Endothelial cell of hepatic sinusoid (primary cell): ENCODE measurements at regions not wholly inside any gene's neighbourhood (a gene's known extent, or its start where the extent isn't known, plus 50 kb on each side); places are given as distances from the start of the nearest gene placed in this dataset.

Experiments used
- in situ Hi-C: cut with HindIII; loops from 2 replicates; pipeline ENCODE4 v1.10.0; 2017; ENCODE audit warnings: low sequenced_read_pairs

- in situ Hi-C loops, result loop anchor here (5.0 kb wide), 1 partner anchor 142 kb away; no protein-coding TSS in a partner anchor
Observed at GRCh38 chr10:28250782-28251181, 52.1 kb downstream of the MPP7 start.

GRCh38 chr10:28250358-28250757 is 52.5 kb downstream of the MPP7 start:
- in situ Hi-C loops, result loop anchor here (5.0 kb wide), 1 partner anchor 142 kb away; no protein-coding TSS in a partner anchor

- in situ Hi-C loops, result no loop called here
Observed at GRCh38 chr10:28249512-28249911, 53.4 kb downstream of the MPP7 start.

- in situ Hi-C loops, result no loop called here
Observed at GRCh38 chr10:28248092-28248491, 54.8 kb downstream of the MPP7 start.

- in situ Hi-C loops, result no loop called here
Observed at GRCh38 chr10:28246023-28246422, 56.8 kb downstream of the MPP7 start.

GRCh38 chr10:28243923-28244322 is 58.9 kb downstream of the MPP7 start:
- in situ Hi-C loops, result no loop called here

GRCh38 chr10:28242555-28243204 is 60.2 kb downstream of the MPP7 start:
- in situ Hi-C loops, result no loop called here

GRCh38 chr10:28241741-28242399 is 61.0 kb downstream of the MPP7 start:
- in situ Hi-C loops, result no loop called here

- in situ Hi-C loops, result no loop called here
Observed at GRCh38 chr10:28240400-28240799, 62.5 kb downstream of the MPP7 start.

- in situ Hi-C loops, result no loop called here
Observed at GRCh38 chr10:28236591-28236990, 66.3 kb downstream of the MPP7 start.

- in situ Hi-C loops, result no loop called here
Observed at GRCh38 chr10:28220811-28221210, 82.1 kb downstream of the MPP7 start.

- in situ Hi-C loops, result no loop called here
Observed at GRCh38 chr10:28219251-28219650, 83.6 kb downstream of the MPP7 start.

GRCh38 chr10:28217848-28218247 is 85.0 kb downstream of the MPP7 start:
- in situ Hi-C loops, result no loop called here

GRCh38 chr10:28215930-28216329 is 86.9 kb downstream of the MPP7 start:
- in situ Hi-C loops, result no loop called here

GRCh38 chr10:28214219-28214618 is 88.6 kb downstream of the MPP7 start:
- in situ Hi-C loops, result no loop called here

- in situ Hi-C loops, result no loop called here
Observed at GRCh38 chr10:28211759-28212158, 91.1 kb downstream of the MPP7 start.

- in situ Hi-C loops, result no loop called here
Observed at GRCh38 chr10:28207799-28208198, 95.1 kb downstream of the MPP7 start.

GRCh38 chr10:28202941-28203352 is 99.9 kb downstream of the MPP7 start:
- in situ Hi-C loops, result no loop called here

GRCh38 chr10:28201410-28202400 is 101.2 kb downstream of the MPP7 start:
- in situ Hi-C loops, result no loop called here

- in situ Hi-C loops, result no loop called here
Observed at GRCh38 chr10:28200775-28201174, 102.1 kb downstream of the MPP7 start.

- in situ Hi-C loops, result no loop called here
Observed at GRCh38 chr10:28199941-28200340, 102.9 kb downstream of the MPP7 start.
